K562 (cell line): ENCODE measurements at regions not wholly inside any gene's neighbourhood (a gene's known extent, or its start where the extent isn't known, plus 50 kb on each side); places are given as distances from the start of the nearest gene placed in this dataset.
A peak's percentile ranks its signal among the peaks of the same experiment; 100 is the strongest.

Source experiments
- ATAC-seq: fragments of 200-7000 bp; cut with Tn5 transposase; 3 replicates; pipeline ENCODE4 v1.9.1; 2020; ENCODE audit warnings: moderate library complexity
- BruUV-seq: library from RNA; stranded (reverse); fragments of 400-500 nt; replicated peaks from 2 replicates; lab custom pipeline; 2021; lab: Mats Ljungman, UMichigan
- CTCF ChIA-PET: fragments of 300-600 bp; formaldehyde crosslinking; extraction: SDS; loops from one replicate; lab custom pipeline; 2021; ENCODE audit warnings: low intra/inter-chr PET ratio; lab: Yijun Ruan, JAX
- POLR2A ChIA-PET: fragments of 300-600, 350-650 bp; sonication (Branson Sonifier 250); formaldehyde crosslinking; extraction: SDS; loops from one replicate; lab custom pipeline; 2021; ENCODE audit warnings: antibody characterized with exemption, inconsistent platforms; lab: Yijun Ruan, JAX
- DNase-seq, 4 experiments: peaks; one replicate each; pipeline versions ENCODE4 v3.0.0 to v3.0.0-alpha.2; 2011 to 2018; ENCODE audit warnings: low spot score in 3 of 4, mixed read lengths in 3 of 4; ENCODE audit errors: extremely low read depth in 1 of 4
- FAIRE-seq: peaks from 2 replicates; lab custom pipeline; 2011; peaks lifted over from hg19 to GRCh38; lab: Jason Lieb, UNC
- H2AFZ ChIP-seq: 2 replicates; pipeline ENCODE4 v1.6.0; 2011; ENCODE audit warnings: low read depth, low read length, control low read depth, inconsistent platforms
- H3K27ac ChIP-seq: fragments of 200-600 bp; 3 replicates; pipeline ENCODE4 v1.8.0; 2011; ENCODE audit warnings: low read depth, mild to moderate bottlenecking, control low read depth, inconsistent platforms, low read length, moderate library complexity, mixed read lengths; ENCODE audit errors: extremely low read depth
- H3K27me3 ChIP-seq, 2 experiments: fragments of 300-600 bp in 1 of 2; 2 replicates in 1 of 2; 3 replicates in 1 of 2; pipeline versions ENCODE4 v1.6.0 to v1.8.0; 2011; ENCODE audit warnings: inconsistent platforms in 2 of 2, low read length in 2 of 2, mild to moderate bottlenecking in 1 of 2, mixed read lengths in 1 of 2, moderate library complexity in 1 of 2; ENCODE audit not compliant: control insufficient read depth in 2 of 2, insufficient read depth in 2 of 2
- H3K36me3 ChIP-seq: fragments of 300-600 bp; 3 replicates; pipeline ENCODE4 v1.8.0; 2011; ENCODE audit warnings: mild to moderate bottlenecking, low read length, inconsistent platforms; ENCODE audit not compliant: control insufficient read depth, insufficient read depth
- H3K4me1 ChIP-seq, 2 experiments: fragments of 200-600 bp in 1 of 2; replicated peaks in 1 of 2; 2 replicates in 1 of 2; 3 replicates in 1 of 2; pipeline versions ENCODE4 v1.5.1 to v1.8.0; 2011; ENCODE audit warnings: inconsistent platforms in 2 of 2, low read length in 2 of 2, mild to moderate bottlenecking in 1 of 2, mixed read lengths in 1 of 2, moderate library complexity in 1 of 2; ENCODE audit not compliant: control insufficient read depth in 2 of 2, insufficient read depth in 2 of 2
- H3K4me2 ChIP-seq: 2 replicates; pipeline ENCODE4 v1.6.1; 2011; ENCODE audit warnings: low read length, control low read depth, inconsistent platforms, mixed read lengths; ENCODE audit not compliant: insufficient read depth
- H3K4me3 ChIP-seq: fragments of 200-600 bp; sonication (generic), shearing (Covaris generic); 2 replicates; pipeline ENCODE4 v1.5.1; 2016; ENCODE audit warnings: control low read depth, inconsistent platforms
- H3K79me2 ChIP-seq: fragments of 200-600 bp; 3 replicates; pipeline ENCODE4 v1.8.0; 2011; ENCODE audit warnings: low read length, inconsistent platforms; ENCODE audit not compliant: control insufficient read depth, insufficient read depth
- H3K9ac ChIP-seq, 2 experiments: 2 replicates each; pipeline versions ENCODE4 v1.6.0 to v1.6.1; 2011; ENCODE audit warnings: low read depth in 2 of 2, low read length in 2 of 2, control low read depth in 1 of 2, inconsistent platforms in 1 of 2, mild to moderate bottlenecking in 1 of 2, mixed read lengths in 1 of 2; ENCODE audit not compliant: insufficient read depth in 1 of 2
- H3K9me1 ChIP-seq: one replicate; pipeline ENCODE4 v1.6.0; 2011; ENCODE audit warnings: inconsistent platforms, mild to moderate bottlenecking, low read length, moderate library complexity; ENCODE audit not compliant: control insufficient read depth, insufficient read depth
- H3K9me3 ChIP-seq: replicated peaks from 2 replicates; pipeline ENCODE4 v1.5.1; 2011; ENCODE audit warnings: low read depth, low read length, inconsistent platforms; ENCODE audit not compliant: control insufficient read depth, insufficient read depth
- H4K20me1 ChIP-seq: replicated peaks from 2 replicates; pipeline ENCODE4 v1.6.1; 2011; ENCODE audit warnings: low read length, inconsistent platforms, mixed read lengths; ENCODE audit not compliant: control insufficient read depth, insufficient read depth
- ARID1B ChIP-seq: fragments of 450-650 bp; IDR thresholded peaks from 2 replicates; pipeline ENCODE4 v1.6.1; 2016; ENCODE audit warnings: antibody characterized with exemption, mild to moderate bottlenecking, inconsistent platforms
- CBFA2T2 ChIP-seq: fragments of 450-650 bp; conservative IDR thresholded peaks from 2 replicates; pipeline ENCODE4 v1.6.1; 2017; ENCODE audit warnings: mild to moderate bottlenecking
- CBFA2T3 ChIP-seq: fragments of 450-650 bp; IDR thresholded peaks from 2 replicates; pipeline ENCODE4 v1.6.1; 2017
- FOS ChIP-seq: IDR thresholded peaks from 3 replicates; pipeline ENCODE4 v1.6.1; 2011; ENCODE audit not compliant: insufficient read length; ENCODE audit errors: extremely low read depth
- PRMT5 ChIP-seq: sonication (generic); formaldehyde crosslinking; IDR thresholded peaks from 2 replicates; pipeline ENCODE4 v1.5.0; 2020; ENCODE audit warnings: missing genetic modification reagents
- SMAD3 ChIP-seq: fragments of 450-650 bp; formaldehyde crosslinking; conservative IDR thresholded peaks from 2 replicates; pipeline ENCODE4 v1.4.0; 2020; ENCODE audit warnings: mild to moderate bottlenecking
- SREBF1 ChIP-seq: fragments of 150-350 bp; IDR thresholded peaks from 2 replicates; pipeline ENCODE4 v1.6.1; 2014; ENCODE audit warnings: antibody characterized with exemption, low read depth, low read length, borderline replicate concordance
- ZEB2 ChIP-seq: fragments of 450-650 bp; IDR thresholded peaks from 2 replicates; pipeline ENCODE4 v1.6.1; 2016
- ZNF124 ChIP-seq: sonication (generic); formaldehyde crosslinking; IDR thresholded peaks from 2 replicates; pipeline ENCODE4 v1.8.1; 2022; ENCODE audit warnings: missing genetic modification reagents
- ZNF197 ChIP-seq: fragments of 200-800 bp; sonication (Bioruptor generic); IDR thresholded peaks from 2 replicates; pipeline ENCODE4 v1.6.1; 2016; ENCODE audit warnings: low read depth, missing genetic modification characterization, missing compliant biosample characterization
- WGBS: fragments of 100-300 bp; shearing (Covaris generic); methylation state at CpG from one replicate; pipeline ENCODE4 v1.1.6; 2016; ENCODE audit warnings: low coverage, mixed read lengths; ENCODE audit not compliant: insufficient coverage; ENCODE audit errors: missing lambda C conversion rate; 5-methylcytosine and 5-hydroxymethylcytosine counted together
- in situ Hi-C: fragments of 300-500 bp; cut with MboI; formaldehyde crosslinking; loops from 4 replicates; pipeline ENCODE4 v1.15.0; 2018; ENCODE audit warnings: inconsistent platforms, mixed read lengths
- intact Hi-C: fragments of 100-400 bp; cut with micrococcal nuclease; formaldehyde crosslinking; loops from 2 replicates; pipeline ENCODE4 v1.14.2; 2022
- TF ChIP-seq, protein P1 (sequence below): sonication (generic); formaldehyde crosslinking; IDR thresholded peaks from 2 replicates; pipeline ENCODE4 v1.8.1; 2023; ENCODE audit warnings: missing genetic modification reagents, mild to moderate bottlenecking, borderline replicate concordance

DNA sequence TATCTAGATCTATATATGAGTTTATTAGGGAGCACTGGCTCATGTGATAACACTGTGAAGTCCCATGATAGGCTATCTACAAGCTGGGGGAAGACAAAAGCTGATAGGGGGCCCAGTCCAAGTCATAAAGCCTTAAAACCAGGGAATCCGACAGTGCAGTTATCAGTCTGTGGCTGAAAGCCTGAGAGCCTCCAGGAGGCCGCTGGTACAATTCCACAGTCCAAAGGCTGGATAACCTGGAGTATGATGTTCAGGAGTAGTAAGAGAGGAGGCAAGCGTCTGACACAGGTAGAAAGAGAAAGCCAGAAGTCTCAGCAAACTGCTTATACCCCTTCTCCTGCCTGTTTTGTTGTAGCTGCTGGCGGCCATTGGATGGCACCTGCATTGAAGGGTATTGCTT lies 177.6 kb upstream of the SPRY1 start:
- intact Hi-C loops (no loop called here), in situ Hi-C loops (no loop called here)
- peak in 2 of 4 experiments; percentile 9 to 31 for DNase-seq
- TF ChIP-seq SMAD3 (CRISPR knock-in tag) (no peak), ZNF124 (CRISPR knock-in tag) (no peak), ARID1B (0 out of 2 replicates have a peak, but pooled peaks have one; percentile 8), PRMT5 (CRISPR knock-in tag) (no peak), CBFA2T3 (peak; percentile 48), CBFA2T2 (peak; percentile 20; the same call in 1 of the 2 replicates), SREBF1 (no peak), FOS (no peak), ZEB2 (no peak), ZNF197 (CRISPR knock-in tag) (no peak)
- TF ChIP-seq, protein P1, sequence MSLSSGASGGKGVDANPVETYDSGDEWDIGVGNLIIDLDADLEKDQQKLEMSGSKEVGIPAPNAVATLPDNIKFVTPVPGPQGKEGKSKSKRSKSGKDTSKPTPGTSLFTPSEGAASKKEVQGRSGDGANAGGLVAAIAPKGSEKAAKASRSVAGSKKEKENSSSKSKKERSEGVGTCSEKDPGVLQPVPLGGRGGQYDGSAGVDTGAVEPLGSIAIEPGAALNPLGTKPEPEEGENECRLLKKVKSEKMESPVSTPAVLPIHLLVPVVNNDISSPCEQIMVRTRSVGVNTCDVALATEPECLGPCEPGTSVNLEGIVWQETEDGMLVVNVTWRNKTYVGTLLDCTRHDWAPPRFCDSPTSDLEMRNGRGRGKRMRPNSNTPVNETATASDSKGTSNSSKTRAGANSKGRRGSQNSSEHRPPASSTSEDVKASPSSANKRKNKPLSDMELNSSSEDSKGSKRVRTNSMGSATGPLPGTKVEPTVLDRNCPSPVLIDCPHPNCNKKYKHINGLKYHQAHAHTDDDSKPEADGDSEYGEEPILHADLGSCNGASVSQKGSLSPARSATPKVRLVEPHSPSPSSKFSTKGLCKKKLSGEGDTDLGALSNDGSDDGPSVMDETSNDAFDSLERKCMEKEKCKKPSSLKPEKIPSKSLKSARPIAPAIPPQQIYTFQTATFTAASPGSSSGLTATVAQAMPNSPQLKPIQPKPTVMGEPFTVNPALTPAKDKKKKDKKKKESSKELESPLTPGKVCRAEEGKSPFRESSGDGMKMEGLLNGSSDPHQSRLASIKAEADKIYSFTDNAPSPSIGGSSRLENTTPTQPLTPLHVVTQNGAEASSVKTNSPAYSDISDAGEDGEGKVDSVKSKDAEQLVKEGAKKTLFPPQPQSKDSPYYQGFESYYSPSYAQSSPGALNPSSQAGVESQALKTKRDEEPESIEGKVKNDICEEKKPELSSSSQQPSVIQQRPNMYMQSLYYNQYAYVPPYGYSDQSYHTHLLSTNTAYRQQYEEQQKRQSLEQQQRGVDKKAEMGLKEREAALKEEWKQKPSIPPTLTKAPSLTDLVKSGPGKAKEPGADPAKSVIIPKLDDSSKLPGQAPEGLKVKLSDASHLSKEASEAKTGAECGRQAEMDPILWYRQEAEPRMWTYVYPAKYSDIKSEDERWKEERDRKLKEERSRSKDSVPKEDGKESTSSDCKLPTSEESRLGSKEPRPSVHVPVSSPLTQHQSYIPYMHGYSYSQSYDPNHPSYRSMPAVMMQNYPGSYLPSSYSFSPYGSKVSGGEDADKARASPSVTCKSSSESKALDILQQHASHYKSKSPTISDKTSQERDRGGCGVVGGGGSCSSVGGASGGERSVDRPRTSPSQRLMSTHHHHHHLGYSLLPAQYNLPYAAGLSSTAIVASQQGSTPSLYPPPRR: no peak
- H3K9ac ChIP-seq: no peak overlapping the region
- no peak overlapping the region for H3K27ac ChIP-seq
- H2AFZ ChIP-seq: no peak overlapping the region
- no peak overlapping the region for H3K4me2 ChIP-seq
- no peaks in the 10 kb centered on the region for H3K36me3 ChIP-seq
- ATAC-seq: peak; percentile 37; the same call in 2 of the 3 replicates
- no TSS peak for BruUV-seq
- CTCF ChIA-PET: no interaction called here
- H3K9me1 ChIP-seq: no peaks in the 10 kb centered on the region
- H3K4me1 ChIP-seq: peaks cover 0 to 3% of the 10 kb centered on the region in 2 experiments; a peak in 3 of 5 replicates
- no peaks in the 10 kb centered on the region for H3K79me2 ChIP-seq
- H3K27me3 ChIP-seq: no peaks in the 10 kb centered on the region
- no peak for FAIRE-seq
- 50% methylated on average over 4 of the region's 4 CpGs for WGBS
- POLR2A ChIA-PET: no interaction called here
- no peaks in the 10 kb centered on the region for H3K9me3 ChIP-seq
- no peaks in the 10 kb centered on the region for H4K20me1 ChIP-seq
- no peak overlapping the region for H3K4me3 ChIP-seq
